ENCODE measurements at regions not wholly inside any gene's neighbourhood (a gene's known extent, or its start where the extent isn't known, plus 50 kb on each side); places are given as distances from the start of the nearest gene placed in this dataset.
"Not testable (repeated sequence)": the region's sequence is repeated elsewhere in the genome, so short reads cannot be mapped to it uniquely, and the experiment has no call there.

GRCh38 chr2:64888591-64889309, 100.4 kb upstream of the SLC1A4 start:
- DNase-seq: no peak

- no peak for DNase-seq
Observed at GRCh38 chr2:64889803-64890202, 99.4 kb upstream of the SLC1A4 start.

- not testable (repeated sequence) for DNase-seq
Observed at GRCh38 chr2:64896572-64896971, 92.6 kb upstream of the SLC1A4 start.

GRCh38 chr2:64899081-64899865, 89.9 kb upstream of the SLC1A4 start:
- DNase-seq: no peak

GRCh38 chr2:64899876-64900275, 89.3 kb upstream of the SLC1A4 start:
- DNase-seq: not testable (repeated sequence)

- no peak for DNase-seq
Observed at GRCh38 chr2:64904413-64905329, 84.5 kb upstream of the SLC1A4 start.

GRCh38 chr2:64905338-64906024, 83.7 kb upstream of the SLC1A4 start:
- no peak for DNase-seq

- DNase-seq: no peak
Observed at GRCh38 chr2:64906853-64907536, 82.2 kb upstream of the SLC1A4 start.

GRCh38 chr2:64908406-64908805, 80.8 kb upstream of the SLC1A4 start:
- DNase-seq: no peak

- no peak for DNase-seq
Observed at GRCh38 chr2:64910523-64910922, 78.7 kb upstream of the SLC1A4 start.

GRCh38 chr2:64910972-64911433, 78.2 kb upstream of the SLC1A4 start:
- DNase-seq: no peak

GRCh38 chr2:64913357-64913869, 75.8 kb upstream of the SLC1A4 start:
- no peak for DNase-seq

- DNase-seq: no peak
Observed at GRCh38 chr2:64914247-64914646, 75.0 kb upstream of the SLC1A4 start.

GRCh38 chr2:64914735-64915509, 74.3 kb upstream of the SLC1A4 start:
- DNase-seq: no peak

GRCh38 chr2:64915510-64915900, 73.7 kb upstream of the SLC1A4 start:
- no peak for DNase-seq

- no peak for DNase-seq
Observed at GRCh38 chr2:64918220-64918886, 70.8 kb upstream of the SLC1A4 start.

- no peak for DNase-seq
Observed at GRCh38 chr2:64919261-64919660, 69.9 kb upstream of the SLC1A4 start.

GRCh38 chr2:64922482-64923384, 66.5 kb upstream of the SLC1A4 start:
- DNase-seq: no peak

- DNase-seq: no peak
Observed at GRCh38 chr2:64923385-64923710, 65.9 kb upstream of the SLC1A4 start.
